ENCODE measurements at regions not wholly inside any gene's neighbourhood (a gene's known extent, or its start where the extent isn't known, plus 50 kb on each side); places are given as distances from the start of the nearest gene placed in this dataset.

GRCh38 chr10:36794981-36795380, 330.4 kb upstream of the ANKRD30A start:
- ChIA-PET POLR2A (ENCODE audit: unreplicated experiment) (no interaction called here), CTCF (no interaction called here)
- no peaks in the 10 kb centered on the region for H4K20me1 ChIP-seq (ENCODE audit: insufficient read depth, low read length)
- no peak overlapping the region for H3K4me3 ChIP-seq (ENCODE audit: insufficient read depth, low read depth, low read length)
- no peak overlapping the region for H3K9ac ChIP-seq (ENCODE audit: low read depth, low read length)
- intact Hi-C loops (cut with micrococcal nuclease) = no loop called here
- no peak overlapping the region for H4K8ac ChIP-seq (ENCODE audit: low read depth in 2 of 2, low read length in 2 of 2)
- no peak overlapping the region for H3K23ac ChIP-seq (ENCODE audit: low read depth, low read length)
- no peaks in the 10 kb centered on the region for H3K36me3 ChIP-seq (ENCODE audit: control insufficient read depth, insufficient read depth, low read length)
- no peaks in the 10 kb centered on the region for H3K4me1 ChIP-seq (ENCODE audit: control insufficient read depth, insufficient read depth, low read length)
- H2BK15ac ChIP-seq (ENCODE audit: low read depth, low read length) = no peak overlapping the region
- H3K9me1 ChIP-seq (ENCODE audit: insufficient read depth, low read length) = no peaks in the 10 kb centered on the region
- WGBS, 2 experiments (ENCODE audit: extremely low coverage in 2 of 2, insufficient read length in 1 of 2) = no CpG with 5 or more reads among the region's 3 CpGs
- ATAC-seq (ENCODE audit: low read depth) = no peak
- dilution Hi-C loops (cut with HindIII; ENCODE audit: low sequenced_read_pairs, unreplicated experiment) = no loop called here
- H4K91ac ChIP-seq (ENCODE audit: insufficient read depth, low read depth, low read length) = no peak overlapping the region
- no peak overlapping the region for H3K27ac ChIP-seq (ENCODE audit: insufficient read depth, low read length)
- TF ChIP-seq RAD21 (IDR thresholded peaks at IDR 0.05; ENCODE audit: low read length) = no peak
- no peak for TF ChIP-seq CEBPB (IDR thresholded peaks at IDR 0.05; ENCODE audit: low read depth, low read length)
- TF ChIP-seq MAZ (IDR thresholded peaks at IDR 0.05; ENCODE audit: borderline replicate concordance, low read depth, low read length) = no peak
- no peak for TF ChIP-seq CTCF (conservative IDR thresholded peaks at IDR 0.05; ENCODE audit: low read depth, low read length)
- no peak for TF ChIP-seq RCOR1 (IDR thresholded peaks at IDR 0.05; ENCODE audit: insufficient replicate concordance, low read length)
- no peak for TF ChIP-seq SMC3 (IDR thresholded peaks at IDR 0.05; ENCODE audit: low read depth, low read length)
- no peaks in the 10 kb centered on the region for H3K9me3 ChIP-seq (ENCODE audit: control insufficient read depth, insufficient read depth, low read length)
- no peak overlapping the region for H3K56ac ChIP-seq (ENCODE audit: extremely low read depth, insufficient read depth, low read length)
- no peak overlapping the region for H2BK120ac ChIP-seq (ENCODE audit: low read depth, low read length)
- in situ Hi-C loops (cut with MboI; ENCODE audit: low sequenced_read_pairs) = loop anchor here (25.0 kb wide), 2 partner anchors 1558 to 1683 kb away; no protein-coding TSS in a partner anchor
- H2AK5ac ChIP-seq (ENCODE audit: low read depth, low read length) = no peak overlapping the region
- H3K27me3 ChIP-seq (ENCODE audit: control insufficient read depth, insufficient read depth, low read length) = peaks cover 6% of the 10 kb centered on the region
- H4K5ac ChIP-seq (ENCODE audit: low read depth, low read length) = no peak overlapping the region
- no peak overlapping the region for H2BK5ac ChIP-seq (ENCODE audit: low read depth, low read length, poor library complexity, severe bottlenecking)
- H2AK9ac ChIP-seq (replicated peaks; ENCODE audit: low read depth, low read length, poor library complexity) = no peak overlapping the region
- no peaks in the 10 kb centered on the region for H3K79me1 ChIP-seq (ENCODE audit: low read depth in 1 of 2, low read length in 2 of 2)
- H2AFZ ChIP-seq (replicated peaks; ENCODE audit: low read length, poor library complexity) = no peak overlapping the region
- no peak overlapping the region for H3K14ac ChIP-seq (replicated peaks; ENCODE audit: low read depth, low read length)
- no peak overlapping the region for H3K4me2 ChIP-seq (ENCODE audit: low read depth, low read length)
- no TSS peak for BruUV-seq (replicated peaks)
- H2BK20ac ChIP-seq (ENCODE audit: low read depth, low read length) = no peak overlapping the region
- H3K18ac ChIP-seq (ENCODE audit: low read depth, low read length) = no peak overlapping the region
- DNase-seq = no peak
- no peak overlapping the region for H3K4ac ChIP-seq (ENCODE audit: low read depth, low read length)

All from IMR-90 (cell line).